ENCODE measurements at regions not wholly inside any gene's neighbourhood (a gene's known extent, or its start where the extent isn't known, plus 50 kb on each side); places are given as distances from the start of the nearest gene placed in this dataset.

DNA sequence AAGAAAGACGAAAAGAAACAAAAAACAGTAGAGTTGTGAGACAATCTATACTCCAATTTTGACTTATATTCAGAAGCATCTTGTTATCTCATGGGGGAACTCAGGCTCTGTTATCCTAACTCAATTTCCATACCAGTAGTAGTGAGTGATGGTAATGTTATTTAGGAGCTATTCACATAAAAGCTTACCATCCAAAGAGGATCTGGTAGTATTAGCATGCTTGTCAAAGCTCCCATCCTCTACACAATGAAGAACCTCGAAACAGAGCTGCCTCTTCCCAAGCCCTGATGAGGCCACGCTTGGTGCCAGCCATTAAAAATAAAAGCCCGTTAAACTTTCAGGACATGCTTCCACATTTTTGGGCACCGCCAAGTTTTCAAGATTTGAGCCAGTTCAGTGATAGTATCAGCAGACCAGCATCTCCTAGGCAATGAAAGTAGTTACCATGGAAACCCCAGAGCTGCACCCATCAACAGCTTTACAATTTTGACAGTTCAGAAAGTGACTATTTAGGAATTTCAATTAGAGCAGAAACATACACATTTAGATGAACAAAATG, 173.3 kb downstream of the CD83 start:
- ATAC-seq (no peak), DNase-seq (ENCODE audit: low spot score) (no peak)
- H3K4me1 Mint-ChIP-seq, result peaks cover 77% of the 10 kb centered on the region
- H3K27ac Mint-ChIP-seq, result peak overlapping the region; percentile 62
- H3K27me3 Mint-ChIP-seq (ENCODE audit: low read depth), result no peaks in the 10 kb centered on the region; the same call in 1 of the 2 replicates
- peaks cover 45% of the 10 kb centered on the region for H3K36me3 Mint-ChIP-seq
- no peak for TF ChIP-seq IRF2 (CRISPR knock-in tag; IDR thresholded peaks at IDR 0.05; ENCODE audit: borderline replicate concordance, low read depth)
- POLR2A ChIA-PET, result interaction anchor here (0.8 kb wide), 1 partner anchor 9 kb away, joined by 3 read pairs; no protein-coding TSS in a partner anchor
- CTCF ChIA-PET, result no interaction called here
- H3K9me3 Mint-ChIP-seq, result peaks cover 7% of the 10 kb centered on the region
- H3K4me3 Mint-ChIP-seq, result no peak overlapping the region

DNA sequence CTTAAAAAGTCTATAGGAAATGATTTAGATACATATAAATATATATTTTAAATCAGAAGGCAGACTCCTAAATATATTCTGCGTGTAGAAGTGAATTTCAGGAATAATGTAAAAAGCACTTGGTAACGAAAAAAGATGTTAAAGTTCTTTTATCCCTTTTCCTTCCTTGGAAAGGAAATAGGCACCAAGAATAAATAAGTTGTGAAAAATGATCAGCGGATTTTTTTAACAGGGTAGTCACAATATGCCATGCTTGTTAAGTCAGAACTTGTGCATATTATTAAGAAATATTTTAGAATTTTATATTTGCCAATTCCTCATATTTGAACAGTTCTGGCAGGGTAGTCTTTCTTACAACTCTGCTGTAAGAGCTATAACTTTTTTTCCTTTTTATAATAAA, 173.8 kb downstream of the CD83 start:
- Mint-ChIP-seq H3K9me3 (peaks cover 7% of the 10 kb centered on the region), H3K4me3 (no peak overlapping the region), H3K27ac (no peak overlapping the region), H3K4me1 (peaks cover 77% of the 10 kb centered on the region), H3K36me3 (peaks cover 46% of the 10 kb centered on the region), H3K27me3 (ENCODE audit: low read depth) (no peaks in the 10 kb centered on the region; the same call in 1 of the 2 replicates)
- CTCF ChIA-PET, result no interaction called here
- TF ChIP-seq, protein P1, sequence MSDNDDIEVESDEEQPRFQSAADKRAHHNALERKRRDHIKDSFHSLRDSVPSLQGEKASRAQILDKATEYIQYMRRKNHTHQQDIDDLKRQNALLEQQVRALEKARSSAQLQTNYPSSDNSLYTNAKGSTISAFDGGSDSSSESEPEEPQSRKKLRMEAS (CRISPR knock-in tag; IDR thresholded peaks at IDR 0.05), result no peak
- TF ChIP-seq, protein P2, sequence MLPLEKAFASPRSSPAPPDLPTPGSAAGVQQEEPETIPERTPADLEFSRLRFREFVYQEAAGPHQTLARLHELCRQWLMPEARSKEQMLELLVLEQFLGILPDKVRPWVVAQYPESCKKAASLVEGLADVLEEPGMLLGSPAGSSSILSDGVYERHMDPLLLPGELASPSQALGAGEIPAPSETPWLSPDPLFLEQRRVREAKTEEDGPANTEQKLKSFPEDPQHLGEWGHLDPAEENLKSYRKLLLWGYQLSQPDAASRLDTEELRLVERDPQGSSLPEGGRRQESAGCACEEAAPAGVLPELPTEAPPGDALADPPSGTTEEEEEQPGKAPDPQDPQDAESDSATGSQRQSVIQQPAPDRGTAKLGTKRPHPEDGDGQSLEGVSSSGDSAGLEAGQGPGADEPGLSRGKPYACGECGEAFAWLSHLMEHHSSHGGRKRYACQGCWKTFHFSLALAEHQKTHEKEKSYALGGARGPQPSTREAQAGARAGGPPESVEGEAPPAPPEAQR (CRISPR knock-in tag; IDR thresholded peaks at IDR 0.05), result no peak
- TF ChIP-seq NR3C1 (CRISPR knock-in tag; conservative IDR thresholded peaks at IDR 0.05; ENCODE audit: low read depth) (no peak), ZNF138 (CRISPR knock-in tag; conservative IDR thresholded peaks at IDR 0.05) (no peak), ESRRA (CRISPR knock-in tag; IDR thresholded peaks at IDR 0.05; ENCODE audit: borderline replicate concordance) (no peak), FOXK1 (CRISPR knock-in tag; IDR thresholded peaks at IDR 0.05) (no peak), ZNF423 (CRISPR knock-in tag; IDR thresholded peaks at IDR 0.05) (no peak), RELA (CRISPR knock-in tag; IDR thresholded peaks at IDR 0.05; ENCODE audit: borderline replicate concordance) (no peak), TCF7 (CRISPR knock-in tag; IDR thresholded peaks at IDR 0.05; ENCODE audit: low read depth) (no peak), NFATC4 (CRISPR knock-in tag; IDR thresholded peaks at IDR 0.05) (no peak), IRF2 (CRISPR knock-in tag; IDR thresholded peaks at IDR 0.05; ENCODE audit: borderline replicate concordance, low read depth) (no peak), TEAD1 (CRISPR knock-in tag; IDR thresholded peaks at IDR 0.05) (no peak), JAZF1 (CRISPR knock-in tag; IDR thresholded peaks at IDR 0.05) (no peak), OVOL2 (CRISPR knock-in tag; IDR thresholded peaks at IDR 0.05; ENCODE audit: borderline replicate concordance) (no peak)
- TF ChIP-seq, protein P3, sequence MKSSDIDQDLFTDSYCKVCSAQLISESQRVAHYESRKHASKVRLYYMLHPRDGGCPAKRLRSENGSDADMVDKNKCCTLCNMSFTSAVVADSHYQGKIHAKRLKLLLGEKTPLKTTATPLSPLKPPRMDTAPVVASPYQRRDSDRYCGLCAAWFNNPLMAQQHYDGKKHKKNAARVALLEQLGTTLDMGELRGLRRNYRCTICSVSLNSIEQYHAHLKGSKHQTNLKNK (CRISPR knock-in tag; IDR thresholded peaks at IDR 0.05), result no peak
- TF ChIP-seq, protein P4, sequence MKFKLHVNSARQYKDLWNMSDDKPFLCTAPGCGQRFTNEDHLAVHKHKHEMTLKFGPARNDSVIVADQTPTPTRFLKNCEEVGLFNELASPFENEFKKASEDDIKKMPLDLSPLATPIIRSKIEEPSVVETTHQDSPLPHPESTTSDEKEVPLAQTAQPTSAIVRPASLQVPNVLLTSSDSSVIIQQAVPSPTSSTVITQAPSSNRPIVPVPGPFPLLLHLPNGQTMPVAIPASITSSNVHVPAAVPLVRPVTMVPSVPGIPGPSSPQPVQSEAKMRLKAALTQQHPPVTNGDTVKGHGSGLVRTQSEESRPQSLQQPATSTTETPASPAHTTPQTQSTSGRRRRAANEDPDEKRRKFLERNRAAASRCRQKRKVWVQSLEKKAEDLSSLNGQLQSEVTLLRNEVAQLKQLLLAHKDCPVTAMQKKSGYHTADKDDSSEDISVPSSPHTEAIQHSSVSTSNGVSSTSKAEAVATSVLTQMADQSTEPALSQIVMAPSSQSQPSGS (CRISPR knock-in tag; IDR thresholded peaks at IDR 0.05; ENCODE audit: borderline replicate concordance, low read depth), result no peak
- TF ChIP-seq, protein P5, sequence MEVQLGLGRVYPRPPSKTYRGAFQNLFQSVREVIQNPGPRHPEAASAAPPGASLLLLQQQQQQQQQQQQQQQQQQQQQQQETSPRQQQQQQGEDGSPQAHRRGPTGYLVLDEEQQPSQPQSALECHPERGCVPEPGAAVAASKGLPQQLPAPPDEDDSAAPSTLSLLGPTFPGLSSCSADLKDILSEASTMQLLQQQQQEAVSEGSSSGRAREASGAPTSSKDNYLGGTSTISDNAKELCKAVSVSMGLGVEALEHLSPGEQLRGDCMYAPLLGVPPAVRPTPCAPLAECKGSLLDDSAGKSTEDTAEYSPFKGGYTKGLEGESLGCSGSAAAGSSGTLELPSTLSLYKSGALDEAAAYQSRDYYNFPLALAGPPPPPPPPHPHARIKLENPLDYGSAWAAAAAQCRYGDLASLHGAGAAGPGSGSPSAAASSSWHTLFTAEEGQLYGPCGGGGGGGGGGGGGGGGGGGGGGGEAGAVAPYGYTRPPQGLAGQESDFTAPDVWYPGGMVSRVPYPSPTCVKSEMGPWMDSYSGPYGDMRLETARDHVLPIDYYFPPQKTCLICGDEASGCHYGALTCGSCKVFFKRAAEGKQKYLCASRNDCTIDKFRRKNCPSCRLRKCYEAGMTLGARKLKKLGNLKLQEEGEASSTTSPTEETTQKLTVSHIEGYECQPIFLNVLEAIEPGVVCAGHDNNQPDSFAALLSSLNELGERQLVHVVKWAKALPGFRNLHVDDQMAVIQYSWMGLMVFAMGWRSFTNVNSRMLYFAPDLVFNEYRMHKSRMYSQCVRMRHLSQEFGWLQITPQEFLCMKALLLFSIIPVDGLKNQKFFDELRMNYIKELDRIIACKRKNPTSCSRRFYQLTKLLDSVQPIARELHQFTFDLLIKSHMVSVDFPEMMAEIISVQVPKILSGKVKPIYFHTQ (CRISPR knock-in tag; IDR thresholded peaks at IDR 0.05), result no peak
- TF ChIP-seq, protein P6, sequence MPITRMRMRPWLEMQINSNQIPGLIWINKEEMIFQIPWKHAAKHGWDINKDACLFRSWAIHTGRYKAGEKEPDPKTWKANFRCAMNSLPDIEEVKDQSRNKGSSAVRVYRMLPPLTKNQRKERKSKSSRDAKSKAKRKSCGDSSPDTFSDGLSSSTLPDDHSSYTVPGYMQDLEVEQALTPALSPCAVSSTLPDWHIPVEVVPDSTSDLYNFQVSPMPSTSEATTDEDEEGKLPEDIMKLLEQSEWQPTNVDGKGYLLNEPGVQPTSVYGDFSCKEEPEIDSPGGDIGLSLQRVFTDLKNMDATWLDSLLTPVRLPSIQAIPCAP (CRISPR knock-in tag; IDR thresholded peaks at IDR 0.05), result no peak
- TF ChIP-seq, protein P7, sequence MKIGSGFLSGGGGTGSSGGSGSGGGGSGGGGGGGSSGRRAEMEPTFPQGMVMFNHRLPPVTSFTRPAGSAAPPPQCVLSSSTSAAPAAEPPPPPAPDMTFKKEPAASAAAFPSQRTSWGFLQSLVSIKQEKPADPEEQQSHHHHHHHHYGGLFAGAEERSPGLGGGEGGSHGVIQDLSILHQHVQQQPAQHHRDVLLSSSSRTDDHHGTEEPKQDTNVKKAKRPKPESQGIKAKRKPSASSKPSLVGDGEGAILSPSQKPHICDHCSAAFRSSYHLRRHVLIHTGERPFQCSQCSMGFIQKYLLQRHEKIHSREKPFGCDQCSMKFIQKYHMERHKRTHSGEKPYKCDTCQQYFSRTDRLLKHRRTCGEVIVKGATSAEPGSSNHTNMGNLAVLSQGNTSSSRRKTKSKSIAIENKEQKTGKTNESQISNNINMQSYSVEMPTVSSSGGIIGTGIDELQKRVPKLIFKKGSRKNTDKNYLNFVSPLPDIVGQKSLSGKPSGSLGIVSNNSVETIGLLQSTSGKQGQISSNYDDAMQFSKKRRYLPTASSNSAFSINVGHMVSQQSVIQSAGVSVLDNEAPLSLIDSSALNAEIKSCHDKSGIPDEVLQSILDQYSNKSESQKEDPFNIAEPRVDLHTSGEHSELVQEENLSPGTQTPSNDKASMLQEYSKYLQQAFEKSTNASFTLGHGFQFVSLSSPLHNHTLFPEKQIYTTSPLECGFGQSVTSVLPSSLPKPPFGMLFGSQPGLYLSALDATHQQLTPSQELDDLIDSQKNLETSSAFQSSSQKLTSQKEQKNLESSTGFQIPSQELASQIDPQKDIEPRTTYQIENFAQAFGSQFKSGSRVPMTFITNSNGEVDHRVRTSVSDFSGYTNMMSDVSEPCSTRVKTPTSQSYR (CRISPR knock-in tag; IDR thresholded peaks at IDR 0.05), result no peak
- POLR2A ChIA-PET, result interaction anchor here (0.8 kb wide), 1 partner anchor 9 kb away, joined by 3 read pairs; no protein-coding TSS in a partner anchor
- ATAC-seq (no peak), DNase-seq (ENCODE audit: low spot score) (no peak)
